Astrocyte (in vitro differentiated cells and primary cell): ENCODE measurements at regions not wholly inside any gene's neighbourhood (a gene's known extent, or its start where the extent isn't known, plus 50 kb on each side); places are given as distances from the start of the nearest gene placed in this dataset.

Source experiments
- CTCF ChIP-seq: IDR thresholded peaks from 2 replicates; pipeline ENCODE4 v1.5.1; 2011; ENCODE audit warnings: low read depth, mild to moderate bottlenecking, inconsistent platforms, low read length, moderate library complexity; ENCODE audit not compliant: insufficient read depth
- EZH2 ChIP-seq: IDR thresholded peaks from 2 replicates; pipeline ENCODE4 v1.6.1; 2012; ENCODE audit warnings: mild to moderate bottlenecking, low read length, inconsistent platforms; ENCODE audit not compliant: insufficient read depth

- TF ChIP-seq CTCF (no peak), EZH2 (no peak)
Measured at GRCh38 chr2:59884166-59884565, 669.3 kb downstream of the BCL11A start.
